H1 (cell line): ENCODE measurements at regions not wholly inside any gene's neighbourhood (a gene's known extent, or its start where the extent isn't known, plus 50 kb on each side); places are given as distances from the start of the nearest gene placed in this dataset.

Experiments
- CTCF ChIA-PET: fragments of 300-600 bp; sonication (Branson Sonifier 250); formaldehyde crosslinking; loops from one replicate; lab custom pipeline; 2021; ENCODE audit not compliant: partially characterized antibody; lab: Charles Lee
- POLR2A ChIA-PET: fragments of 300-600 bp; sonication (Branson Sonifier 250); formaldehyde crosslinking; loops from one replicate; lab custom pipeline; 2021; ENCODE audit warnings: inconsistent platforms; ENCODE audit not compliant: partially characterized antibody; lab: Charles Lee
- DNase-seq, 2 experiments: peaks; one replicate each; pipeline versions ENCODE4 v3.0.0 to v3.0.0-alpha.2; 2010 to 2022; ENCODE audit warnings: low spot score in 2 of 2, low read depth in 1 of 2, mixed read lengths in 1 of 2
- FAIRE-seq: peaks from 2 replicates; lab custom pipeline; 2011; peaks lifted over from hg19 to GRCh38; lab: Jason Lieb, UNC
- H2AFZ ChIP-seq: 2 replicates; pipeline ENCODE4 v1.8.1; 2012; ENCODE audit warnings: low read length, inconsistent platforms
- H2AK5ac ChIP-seq: 2 replicates; pipeline ENCODE4 v1.6.1; 2013; ENCODE audit warnings: low read depth, low read length
- H2BK120ac ChIP-seq: replicated peaks from 2 replicates; pipeline ENCODE3; 2013; ENCODE audit warnings: low read depth, low read length, inconsistent platforms
- H2BK12ac ChIP-seq: 2 replicates; pipeline ENCODE4 v1.6.1; 2013; ENCODE audit warnings: low read depth, low read length
- H2BK15ac ChIP-seq: 2 replicates; pipeline ENCODE4 v1.6.1; 2013; ENCODE audit warnings: low read length
- H2BK20ac ChIP-seq: 2 replicates; pipeline ENCODE4 v1.6.1; 2013; ENCODE audit warnings: low read length
- H2BK5ac ChIP-seq: 2 replicates; pipeline ENCODE4 v1.6.1; 2013; ENCODE audit warnings: low read depth, low read length
- H3K14ac ChIP-seq: 2 replicates; pipeline ENCODE4 v1.6.1; 2013; ENCODE audit warnings: inconsistent platforms; ENCODE audit not compliant: insufficient read length
- H3K18ac ChIP-seq: 2 replicates; pipeline ENCODE4 v1.6.1; 2013; ENCODE audit warnings: low read length; ENCODE audit errors: extremely low read depth
- H3K23ac ChIP-seq: 2 replicates; pipeline ENCODE4 v1.6.1; 2013; ENCODE audit warnings: inconsistent platforms; ENCODE audit not compliant: insufficient read length
- H3K23me2 ChIP-seq: 2 replicates; pipeline ENCODE4 v1.6.1; 2013; ENCODE audit warnings: low read depth, low read length
- H3K27ac ChIP-seq: 2 replicates; pipeline ENCODE4 v1.6.1; 2011; ENCODE audit warnings: low read depth, low read length, inconsistent platforms
- H3K27me3 ChIP-seq, 4 experiments: replicated peaks in 1 of 4; 1 replicate in 1 of 4; 2 replicates in 3 of 4; pipeline versions ENCODE4 v1.6.1 to v1.8.1; 2011 to 2013; ENCODE audit warnings: low read length in 3 of 4, mild to moderate bottlenecking in 3 of 4, inconsistent platforms in 2 of 4, mixed read lengths in 2 of 4, moderate library complexity in 1 of 4; ENCODE audit not compliant: control insufficient read depth in 3 of 4, insufficient read depth in 3 of 4; ENCODE audit errors: extremely low read depth in 1 of 4
- H3K36me3 ChIP-seq, 4 experiments: 2 replicates each; pipeline versions ENCODE4 v1.6.1 to v1.8.1; 2011 to 2013; ENCODE audit warnings: mild to moderate bottlenecking in 4 of 4, low read length in 3 of 4, moderate library complexity in 2 of 4, control low read depth in 1 of 4, inconsistent platforms in 1 of 4; ENCODE audit not compliant: insufficient read depth in 4 of 4, control insufficient read depth in 2 of 4
- H3K4ac ChIP-seq: replicated peaks from 2 replicates; pipeline ENCODE3; 2013; ENCODE audit warnings: low read length, low read depth, mixed read lengths, inconsistent platforms; ENCODE audit not compliant: insufficient read length
- H3K4me1 ChIP-seq, 4 experiments: replicated peaks in 1 of 4; 1 replicate in 1 of 4; 2 replicates in 3 of 4; pipeline versions ENCODE4 v1.6.1 to v1.8.1; 2011 to 2013; ENCODE audit warnings: low read length in 3 of 4, inconsistent platforms in 2 of 4, mixed read lengths in 1 of 4; ENCODE audit not compliant: insufficient read depth in 4 of 4, control insufficient read depth in 3 of 4
- H3K4me2 ChIP-seq, 2 experiments: 2 replicates each; pipeline versions ENCODE4 v1.6.1 to v1.8.1; 2011 to 2013; ENCODE audit warnings: low read depth in 2 of 2, low read length in 2 of 2, control low read depth in 1 of 2, inconsistent platforms in 1 of 2, mild to moderate bottlenecking in 1 of 2; ENCODE audit not compliant: insufficient read depth in 1 of 2
- H3K4me3 ChIP-seq, 4 experiments: fragments of 200-600, 300-600 bp in 1 of 4; sonication (generic), shearing (Covaris generic), sonication (Bioruptor Twin) in 1 of 4; 2 replicates each; pipeline versions ENCODE4 v1.5.1 to v1.8.1; 2011 to 2016; ENCODE audit warnings: low read length in 4 of 4, low read depth in 3 of 4, control low read depth in 2 of 4, inconsistent platforms in 2 of 4, mild to moderate bottlenecking in 2 of 4, mixed read lengths in 1 of 4, moderate library complexity in 1 of 4; ENCODE audit not compliant: insufficient read depth in 2 of 4; ENCODE audit errors: extremely low read depth in 1 of 4
- H3K56ac ChIP-seq: replicated peaks from 2 replicates; pipeline ENCODE3; 2013; ENCODE audit warnings: low read depth, mild to moderate bottlenecking, mixed read lengths, low read length, inconsistent platforms; ENCODE audit not compliant: insufficient read length
- H3K79me1 ChIP-seq: 2 replicates; pipeline ENCODE4 v1.6.1; 2013; ENCODE audit warnings: low read depth, low read length, control low read depth
- H3K79me2 ChIP-seq, 2 experiments: 2 replicates each; pipeline versions ENCODE4 v1.6.1 to v1.8.1; 2012 to 2013; ENCODE audit warnings: low read length in 2 of 2, mild to moderate bottlenecking in 2 of 2, inconsistent platforms in 1 of 2; ENCODE audit not compliant: insufficient read depth in 2 of 2, control insufficient read depth in 1 of 2
- H3K9ac ChIP-seq, 4 experiments: replicated peaks in 1 of 4; 1 replicate in 1 of 4; 2 replicates in 3 of 4; pipeline versions ENCODE4 v1.6.1 to v1.8.1; 2011 to 2013; ENCODE audit warnings: low read depth in 3 of 4, low read length in 3 of 4, control low read depth in 2 of 4, mild to moderate bottlenecking in 2 of 4, moderate library complexity in 2 of 4, inconsistent platforms in 1 of 4; ENCODE audit errors: extremely low read depth in 1 of 4
- H3K9me3 ChIP-seq, 2 experiments: 2 replicates each; pipeline versions ENCODE4 v1.6.1 to v1.8.1; 2012 to 2013; ENCODE audit warnings: mild to moderate bottlenecking in 2 of 2, moderate library complexity in 2 of 2, control low read depth in 1 of 2, inconsistent platforms in 1 of 2, low read depth in 1 of 2, low read length in 1 of 2, mixed read lengths in 1 of 2; ENCODE audit not compliant: insufficient read depth in 2 of 2
- H4K20me1 ChIP-seq, 2 experiments: replicated peaks in 1 of 2; 2 replicates each; pipeline versions ENCODE3 to v1.8.1; 2011 to 2013; ENCODE audit warnings: inconsistent platforms in 2 of 2, low read length in 2 of 2, mild to moderate bottlenecking in 1 of 2; ENCODE audit not compliant: insufficient read depth in 2 of 2, control insufficient read depth in 1 of 2
- H4K5ac ChIP-seq: 2 replicates; pipeline ENCODE4 v1.6.1; 2013; ENCODE audit warnings: low read length, low read depth, mixed read lengths, inconsistent platforms; ENCODE audit not compliant: insufficient read length
- H4K8ac ChIP-seq: 2 replicates; pipeline ENCODE4 v1.8.0; 2013; ENCODE audit warnings: mild to moderate bottlenecking, moderate library complexity, low read length, inconsistent platforms; ENCODE audit not compliant: insufficient read depth; ENCODE audit errors: extremely low read depth
- H4K91ac ChIP-seq: replicated peaks from 2 replicates; pipeline ENCODE3; 2013; ENCODE audit warnings: low read length, mixed read lengths, inconsistent platforms; ENCODE audit not compliant: insufficient read length
- ATF3 ChIP-seq: IDR thresholded peaks from 2 replicates; pipeline ENCODE4 v1.6.1; 2011; ENCODE audit warnings: low read depth, mild to moderate bottlenecking, low read length; ENCODE audit not compliant: insufficient read depth
- CEBPB ChIP-seq: IDR thresholded peaks from 2 replicates; pipeline ENCODE4 v1.6.1; 2012; ENCODE audit warnings: low read depth, low read length
- EGR1 ChIP-seq: IDR thresholded peaks from 2 replicates; pipeline ENCODE4 v1.6.1; 2011; ENCODE audit warnings: low read depth, low read length, borderline replicate concordance
- GTF2F1 ChIP-seq: IDR thresholded peaks from 2 replicates; pipeline ENCODE4 v1.6.1; 2012; ENCODE audit warnings: low read depth, low read length, improper control_type of control experiment, borderline replicate concordance
- HDAC2 ChIP-seq, 2 experiments: fragments of 300-600 bp in 1 of 2; sonication (generic) in 1 of 2; IDR thresholded peaks; 2 replicates each; pipeline ENCODE4 v1.6.1; 2011 to 2012; ENCODE audit warnings: low read depth in 2 of 2, low read length in 2 of 2, mild to moderate bottlenecking in 2 of 2, moderate library complexity in 2 of 2, borderline replicate concordance in 1 of 2, inconsistent platforms in 1 of 2
- HDAC6 ChIP-seq: IDR thresholded peaks from one replicate; pipeline ENCODE4 v1.7.1; 2012; ENCODE audit warnings: low read depth, mild to moderate bottlenecking, inconsistent platforms, low read length, moderate library complexity
- KDM1A ChIP-seq: fragments of 200-600, 300-600 bp; sonication (generic); IDR thresholded peaks from 2 replicates; pipeline ENCODE4 v1.7.1; 2016; ENCODE audit warnings: mild to moderate bottlenecking, low read length, borderline replicate concordance
- MAX ChIP-seq: IDR thresholded peaks from 2 replicates; pipeline ENCODE4 v1.6.1; 2012; ENCODE audit warnings: inconsistent platforms
- PHF8 ChIP-seq: fragments of 200-600 bp; sonication (generic); conservative IDR thresholded peaks from 2 replicates; pipeline ENCODE4 v1.7.1; 2012; ENCODE audit warnings: low read depth, mild to moderate bottlenecking, inconsistent platforms, low read length, moderate library complexity
- RBBP5 ChIP-seq: IDR thresholded peaks from 2 replicates; pipeline ENCODE4 v1.7.1; 2012; ENCODE audit warnings: low read depth, mild to moderate bottlenecking, inconsistent platforms, low read length, moderate library complexity, borderline replicate concordance
- SP4 ChIP-seq: IDR thresholded peaks from 2 replicates; pipeline ENCODE4 v1.6.1; 2012; ENCODE audit warnings: low read length, inconsistent platforms
- SRF ChIP-seq: IDR thresholded peaks from 2 replicates; pipeline ENCODE4 v1.6.1; 2011; ENCODE audit warnings: mild to moderate bottlenecking, low read depth, low read length, moderate library complexity
- TBP ChIP-seq: IDR thresholded peaks from 2 replicates; pipeline ENCODE4 v1.6.1; 2011; ENCODE audit warnings: low read depth, low read length, improper control_type of control experiment
- TCF12 ChIP-seq: IDR thresholded peaks from 2 replicates; pipeline ENCODE4 v1.6.1; 2011; ENCODE audit warnings: low read depth, mild to moderate bottlenecking, low read length
- WGBS, 2 experiments: shearing (Covaris generic) in 1 of 2; methylation state at CpG; one replicate each; pipeline versions ENCODE4 v1.1.6 to v1.1.7; 2013 to 2015; ENCODE audit warnings: low lambda C conversion rate in 2 of 2, mixed read lengths in 2 of 2, inconsistent platforms in 1 of 2, low coverage in 1 of 2, missing lambda C conversion rate in 1 of 2; ENCODE audit not compliant: insufficient replicate concordance in 2 of 2, insufficient coverage in 1 of 2, insufficient read length in 1 of 2; ENCODE audit errors: extremely low coverage in 1 of 2, missing lambda C conversion rate in 1 of 2; 5-methylcytosine and 5-hydroxymethylcytosine counted together

- H4K20me1 ChIP-seq = no peaks in the 10 kb centered on the region
- no peak overlapping the region for H2AK5ac ChIP-seq
- H3K23ac ChIP-seq = no peak overlapping the region
- no peak for DNase-seq
- no peak overlapping the region for H3K14ac ChIP-seq
- H2BK20ac ChIP-seq = no peak overlapping the region
- no peak overlapping the region for H3K27ac ChIP-seq
- no peaks in the 10 kb centered on the region for H3K79me2 ChIP-seq
- no peak overlapping the region for H4K8ac ChIP-seq
- no peak overlapping the region for H3K56ac ChIP-seq
- H3K4me3 ChIP-seq = no peak overlapping the region
- H4K91ac ChIP-seq = no peak overlapping the region
- no peaks in the 10 kb centered on the region for H3K23me2 ChIP-seq
- WGBS, 2 experiments = 56% methylated on average over 5 of the region's 5 CpGs; no CpG with 5 or more reads in 1 of the 2 experiments
- H3K4me2 ChIP-seq = no peak overlapping the region
- ChIA-PET POLR2A (no interaction called here), CTCF (interaction anchor here (2.7 kb wide), 1 partner anchor 184 kb away, joined by 10 read pairs; no protein-coding TSS in a partner anchor)
- no peak for FAIRE-seq
- no peak overlapping the region for H2BK120ac ChIP-seq
- peaks cover 0 to 9% (median 1%) of the 10 kb centered on the region in 4 experiments; a peak in 2 of 7 replicates for H3K4me1 ChIP-seq
- H3K36me3 ChIP-seq = no peaks in the 10 kb centered on the region
- no peak overlapping the region for H2BK15ac ChIP-seq
- no peak overlapping the region for H3K4ac ChIP-seq
- H2AFZ ChIP-seq = no peak overlapping the region
- no peaks in the 10 kb centered on the region for H3K27me3 ChIP-seq
- no peak overlapping the region for H4K5ac ChIP-seq
- no peak overlapping the region for H3K18ac ChIP-seq
- H3K79me1 ChIP-seq = no peaks in the 10 kb centered on the region
- no peak overlapping the region for H2BK12ac ChIP-seq
- H3K9ac ChIP-seq = no peak overlapping the region
- 0 out of 4 replicates have a peak, but pooled peaks cover 0 to 3% of the 10 kb centered on the region in 2 experiments for H3K9me3 ChIP-seq
- H2BK5ac ChIP-seq = no peak overlapping the region
- TF ChIP-seq SP4 = no peak
- no peak for TF ChIP-seq HDAC6
- TF ChIP-seq TBP = no peak
- TF ChIP-seq PHF8 = no peak
- no peak for TF ChIP-seq ATF3
- no peak for TF ChIP-seq HDAC2 (IDR thresholded peaks at IDR 0.05; ENCODE audit: borderline replicate concordance in 1 of 2, low read depth in 2 of 2, low read length in 2 of 2)
- TF ChIP-seq SRF = no peak
- no peak for TF ChIP-seq TCF12
- no peak for TF ChIP-seq KDM1A
- TF ChIP-seq RBBP5 = no peak
- TF ChIP-seq EGR1 = no peak
- TF ChIP-seq MAX = no peak
- TF ChIP-seq GTF2F1 = no peak
- no peak for TF ChIP-seq CEBPB
Observed at GRCh38 chr11:96647621-96648020, 257.8 kb downstream of the JRKL start.
